GM21381 (cell line): ENCODE measurements at regions not wholly inside any gene's neighbourhood (a gene's known extent, or its start where the extent isn't known, plus 50 kb on each side); places are given as distances from the start of the nearest gene placed in this dataset.

Source experiments
- ATAC-seq: cut with Tn5 transposase; IDR thresholded peaks from one replicate; pipeline ENCODE4 v1.9.1; 2021; ENCODE audit warnings: mild to moderate bottlenecking, moderate library complexity; ENCODE audit not compliant: unreplicated experiment

DNA sequence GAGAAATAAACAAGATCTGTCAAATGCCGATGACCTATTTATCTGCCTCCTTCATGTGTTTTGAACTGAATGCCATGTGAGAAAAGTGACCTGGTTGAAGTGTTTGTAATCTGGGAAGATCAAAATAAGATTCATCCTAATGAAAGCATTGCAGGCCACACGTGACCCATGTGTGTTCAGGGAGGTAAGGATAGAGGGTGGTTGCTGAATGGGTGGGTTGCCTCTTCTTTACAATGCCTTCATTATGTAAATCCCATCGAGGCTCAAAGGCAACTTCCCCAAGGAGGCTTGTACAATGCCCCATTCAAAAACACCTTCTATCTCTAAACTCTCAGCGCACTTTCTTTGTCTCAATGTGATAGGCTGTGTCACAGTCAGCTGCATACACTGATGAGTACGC, 273.1 kb downstream of the LRATD1 start:
- no peak for ATAC-seq

DNA sequence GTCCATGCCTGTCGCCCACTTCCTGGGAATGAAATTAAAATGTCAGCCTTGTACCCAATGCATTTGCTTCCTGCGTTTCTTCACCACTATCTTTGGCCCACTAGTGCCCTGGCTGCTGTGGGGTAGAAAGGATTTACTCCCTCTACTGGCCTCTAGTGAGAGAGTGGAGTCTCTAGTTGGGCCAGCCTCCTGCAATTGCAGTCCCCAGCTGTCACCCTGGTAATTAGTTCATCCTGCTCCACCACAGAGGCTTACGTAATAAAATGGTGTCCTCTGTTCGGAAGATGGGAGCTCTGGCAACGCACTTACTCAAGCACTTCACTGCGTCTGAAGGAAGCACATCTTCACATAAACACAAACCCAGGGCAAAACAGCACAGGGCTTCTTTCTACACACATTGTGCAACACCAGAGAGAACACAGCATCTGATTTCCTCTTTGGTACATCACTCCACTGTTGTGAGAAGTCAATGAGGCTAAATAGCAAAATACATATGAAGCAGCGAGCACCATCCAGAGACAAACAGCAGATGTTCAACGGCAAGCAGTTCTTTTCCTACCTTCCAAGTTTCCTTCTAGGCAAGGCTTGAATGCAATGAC, 274.6 kb downstream of the LRATD1 start:
- no peak for ATAC-seq

DNA sequence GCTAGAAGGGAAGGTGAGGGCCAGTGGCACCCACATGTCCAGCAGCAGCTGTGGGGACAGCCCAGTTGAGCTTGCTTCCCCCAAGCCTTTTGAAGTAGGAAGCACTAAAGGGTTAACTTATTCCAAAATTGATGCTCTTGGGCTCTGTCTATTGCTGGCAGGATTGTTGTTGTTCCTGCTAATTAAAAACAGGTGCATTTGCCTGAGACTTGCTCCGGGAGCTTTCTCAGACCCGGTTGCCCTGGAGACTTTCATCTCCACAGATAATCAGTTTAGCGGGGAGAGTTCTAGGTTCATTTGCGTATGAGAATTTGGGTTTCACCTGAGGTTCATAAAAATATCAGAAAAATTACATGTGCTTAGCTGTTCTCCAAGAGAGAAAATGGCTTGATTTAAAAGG, 277.3 kb downstream of the LRATD1 start:
- ATAC-seq: no peak

DNA sequence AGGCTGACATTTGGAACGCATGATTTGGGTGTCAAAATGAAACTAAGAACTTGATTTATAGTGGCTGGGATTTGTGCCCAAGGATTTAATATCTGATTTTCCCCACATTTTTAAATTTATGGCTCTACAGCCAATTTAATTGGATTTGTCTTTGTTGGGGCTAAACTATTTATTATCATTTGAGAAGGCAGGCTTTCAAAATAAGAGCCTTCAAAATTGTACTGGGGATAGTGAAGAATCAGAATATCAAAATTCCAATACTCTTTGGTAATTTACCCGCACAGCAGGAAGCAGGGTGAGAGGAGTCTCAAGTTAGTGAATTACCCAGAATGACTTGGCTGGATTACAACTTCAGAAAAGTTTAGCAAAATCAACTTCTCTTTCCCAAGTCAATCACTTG, 278.1 kb downstream of the LRATD1 start:
- ATAC-seq: no peak

DNA sequence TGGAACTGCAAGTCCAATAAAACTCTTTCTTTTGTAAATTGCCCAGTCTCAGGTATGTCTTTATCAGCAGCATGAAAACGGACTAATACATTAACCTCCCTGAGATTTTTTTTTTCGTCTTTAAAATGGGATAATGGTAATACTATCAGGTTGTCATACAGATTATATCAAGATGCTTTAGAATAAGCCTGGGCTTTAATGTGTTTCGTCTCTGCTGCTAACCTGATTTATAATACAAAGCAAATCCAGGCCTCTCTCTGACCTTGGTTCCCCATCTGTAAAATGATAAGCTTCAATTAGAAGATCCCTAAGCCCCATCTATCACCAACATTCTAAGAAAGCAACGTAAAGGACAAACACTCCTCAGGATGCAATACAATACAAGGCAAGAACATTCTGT, 283.5 kb downstream of the LRATD1 start:
- ATAC-seq: no peak

DNA sequence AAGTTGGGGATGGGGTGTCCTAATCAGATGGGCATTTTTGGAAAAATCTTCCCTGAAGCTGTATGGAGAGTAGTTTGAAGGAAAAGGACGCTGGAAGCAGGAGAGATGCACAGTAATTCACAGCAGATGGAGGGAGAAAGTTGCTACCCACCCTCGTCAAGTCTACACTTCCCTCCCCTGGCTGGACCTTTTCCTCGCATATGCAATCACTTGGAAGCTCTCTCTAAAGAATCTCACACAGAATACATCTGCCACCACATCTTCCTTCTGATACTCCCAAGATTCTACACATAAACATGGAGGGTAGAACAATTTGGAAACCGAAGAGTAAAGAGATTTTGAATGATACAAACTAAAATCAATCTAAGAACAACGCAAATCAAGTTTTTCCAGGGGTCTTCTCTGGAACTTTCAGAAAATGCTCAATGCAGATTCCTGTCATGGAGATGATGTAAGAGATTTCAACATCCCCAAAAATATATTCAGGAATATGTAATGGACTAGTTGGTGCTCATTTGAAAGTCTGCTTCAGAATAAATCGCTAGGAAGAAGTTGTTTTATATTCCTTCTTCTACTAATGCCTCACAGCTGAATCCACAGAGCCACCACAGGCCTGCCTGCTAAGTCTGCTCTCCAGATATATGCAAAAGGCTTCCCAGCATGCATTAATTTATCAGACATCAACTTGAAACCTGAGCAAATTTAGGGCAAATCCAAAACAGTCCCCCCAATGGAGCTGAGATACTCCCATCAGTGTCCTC, 291.5 kb downstream of the LRATD1 start:
- ATAC-seq: no peak

DNA sequence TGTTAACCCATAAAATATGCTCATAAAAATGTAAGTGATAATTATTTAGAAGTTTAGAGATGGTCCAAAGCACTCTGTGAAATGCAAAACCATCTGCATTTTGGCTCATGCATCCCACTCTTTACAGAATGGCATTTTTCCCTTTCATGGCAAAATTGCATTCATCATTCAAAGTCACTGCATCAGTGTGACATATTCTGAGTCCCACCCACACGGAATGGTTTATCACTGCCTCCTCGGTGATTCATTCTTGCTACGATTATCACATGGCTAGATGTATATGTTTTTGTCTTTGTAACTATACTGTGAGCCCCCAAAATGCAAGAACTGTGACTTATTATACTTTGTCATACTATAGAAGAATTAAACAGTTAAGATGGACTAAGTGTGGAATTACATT, 293.0 kb downstream of the LRATD1 start:
- ATAC-seq: no peak

DNA sequence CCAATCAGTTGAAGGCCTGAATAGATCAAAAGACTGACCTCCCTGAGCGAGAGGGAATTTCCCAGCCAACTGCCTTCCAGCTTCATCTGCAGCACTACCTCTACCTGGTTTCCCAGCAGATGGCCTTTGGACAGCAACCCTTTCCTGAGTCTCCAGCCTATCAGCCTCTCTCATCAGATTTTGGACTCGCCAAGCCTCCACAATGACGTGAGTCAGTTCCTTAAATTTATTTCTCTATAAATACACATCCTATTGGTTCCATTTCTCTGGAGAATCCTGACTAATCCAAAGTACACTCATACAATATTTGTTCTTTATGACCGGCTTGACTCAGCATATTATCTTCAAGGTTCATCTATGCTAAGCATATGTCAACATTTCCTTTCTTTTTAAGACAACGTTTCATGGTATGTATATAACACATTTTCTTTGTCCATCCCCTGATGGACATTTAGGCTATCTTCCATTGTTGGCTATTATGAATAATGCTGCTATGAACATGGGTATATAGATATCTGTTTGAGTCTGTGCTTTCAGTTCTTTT, 294.6 kb downstream of the LRATD1 start:
- no peak for ATAC-seq

DNA sequence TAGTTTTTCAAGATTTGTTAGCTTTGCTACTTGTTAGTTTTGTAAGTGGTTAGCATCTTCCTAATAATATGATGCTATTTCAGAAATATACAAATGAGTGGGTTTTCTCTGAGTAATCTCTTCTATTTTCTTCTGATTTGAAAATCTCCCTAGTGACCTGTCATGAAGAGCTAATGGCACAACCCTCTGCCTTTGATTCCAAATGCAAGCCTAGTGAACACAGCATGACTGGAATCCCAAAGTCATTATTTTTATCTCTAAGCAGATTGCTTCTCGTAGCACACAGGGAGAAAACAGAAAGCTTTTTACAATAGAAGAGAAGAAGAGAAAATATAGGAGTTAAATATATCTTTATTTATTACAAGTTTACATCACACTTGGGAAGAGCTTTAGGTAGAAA, 295.5 kb downstream of the LRATD1 start:
- ATAC-seq: no peak

DNA sequence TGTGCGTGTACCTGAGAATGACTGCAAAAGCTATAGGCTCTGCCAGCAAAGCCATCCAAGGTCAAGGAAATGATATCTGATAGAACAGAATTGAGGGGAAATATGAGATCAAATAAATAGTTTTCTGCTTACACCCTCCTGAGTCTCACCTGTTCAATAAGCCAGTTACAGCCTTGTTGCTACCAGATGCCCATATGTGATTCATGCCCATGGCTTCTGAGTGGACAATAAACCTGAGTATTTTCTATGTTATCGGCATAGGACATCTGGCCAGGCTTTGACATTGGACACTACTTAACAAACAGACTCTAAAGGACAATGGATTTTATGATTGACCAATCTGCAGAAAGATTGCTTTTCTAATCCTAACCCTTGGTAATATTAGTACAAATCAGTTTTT, 297.9 kb downstream of the LRATD1 start:
- ATAC-seq: no peak

DNA sequence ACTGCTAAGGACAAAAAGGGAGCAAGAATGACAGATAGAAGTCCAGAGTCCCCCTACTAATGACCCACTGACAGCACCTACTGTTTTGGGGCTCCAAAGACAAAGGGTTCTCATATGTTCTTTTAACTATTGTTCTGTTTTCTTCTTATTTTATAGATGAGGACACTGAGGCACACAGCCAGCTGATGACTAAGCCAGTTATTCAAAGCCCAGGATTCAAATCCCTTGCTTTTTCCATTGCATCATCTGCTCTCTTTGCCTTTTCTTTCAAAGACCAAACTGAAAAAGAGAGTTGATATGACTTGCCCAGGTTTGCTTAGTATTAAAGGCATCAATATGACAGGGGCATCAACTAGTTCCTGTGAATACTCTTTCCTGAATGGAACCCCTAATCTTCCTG, 299.8 kb downstream of the LRATD1 start:
- no peak for ATAC-seq

DNA sequence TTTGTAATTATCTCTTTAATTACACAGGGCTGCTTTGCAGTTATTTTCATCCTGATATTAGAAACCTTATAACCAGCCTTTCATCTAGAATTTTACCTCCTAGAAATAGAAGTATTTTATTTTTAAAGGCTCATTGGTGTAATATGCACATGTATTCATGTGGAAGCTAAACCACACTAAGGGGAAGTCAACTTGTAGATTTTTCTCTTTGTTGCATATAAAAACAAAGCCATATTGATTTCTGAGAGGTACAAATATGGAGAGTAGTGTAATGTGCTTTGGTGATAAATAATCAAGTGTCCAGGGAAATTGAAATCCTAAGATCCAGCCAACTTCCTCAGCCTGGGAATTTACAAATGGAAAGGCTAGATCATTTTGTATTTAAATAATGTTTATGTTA, 301.2 kb downstream of the LRATD1 start:
- no peak for ATAC-seq

DNA sequence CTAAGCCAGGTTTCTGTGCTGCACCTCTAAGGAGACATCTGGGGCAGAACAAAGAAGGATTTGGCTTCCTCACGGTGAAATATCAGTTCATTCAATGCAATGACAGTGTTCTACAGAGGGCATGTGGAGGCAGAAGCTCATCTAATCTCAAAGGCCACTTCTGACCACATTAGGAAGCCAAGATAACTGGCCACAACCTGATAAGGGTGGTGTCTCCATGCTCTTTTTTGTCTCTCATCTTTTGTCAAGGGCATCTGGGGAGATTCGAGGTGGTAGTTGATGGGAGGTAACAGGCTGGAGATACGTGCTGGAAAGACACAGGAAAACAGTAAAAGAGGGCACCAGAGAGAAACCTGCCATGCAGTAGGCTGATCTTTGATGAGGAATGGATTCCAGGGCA, 303.9 kb downstream of the LRATD1 start:
- no peak for ATAC-seq

DNA sequence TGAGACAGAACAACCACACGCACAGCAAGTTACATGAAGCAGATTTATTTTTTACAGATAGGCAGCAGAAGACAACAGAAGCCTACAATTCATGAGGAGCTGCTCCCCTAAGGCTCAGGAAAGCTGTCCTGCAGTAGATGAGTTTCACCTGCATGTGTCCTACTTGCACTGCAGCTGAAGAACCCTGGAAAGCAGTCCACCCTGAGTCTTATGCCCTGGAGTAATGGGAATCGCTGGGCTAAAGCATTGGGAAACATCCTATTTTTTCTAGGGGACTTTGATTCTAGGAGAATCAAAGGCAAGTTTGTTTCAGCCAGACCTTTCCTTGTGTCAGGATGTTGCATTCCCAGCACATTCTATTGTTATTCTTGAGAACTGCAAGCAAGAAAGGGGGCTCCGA, 304.8 kb downstream of the LRATD1 start:
- ATAC-seq: no peak

DNA sequence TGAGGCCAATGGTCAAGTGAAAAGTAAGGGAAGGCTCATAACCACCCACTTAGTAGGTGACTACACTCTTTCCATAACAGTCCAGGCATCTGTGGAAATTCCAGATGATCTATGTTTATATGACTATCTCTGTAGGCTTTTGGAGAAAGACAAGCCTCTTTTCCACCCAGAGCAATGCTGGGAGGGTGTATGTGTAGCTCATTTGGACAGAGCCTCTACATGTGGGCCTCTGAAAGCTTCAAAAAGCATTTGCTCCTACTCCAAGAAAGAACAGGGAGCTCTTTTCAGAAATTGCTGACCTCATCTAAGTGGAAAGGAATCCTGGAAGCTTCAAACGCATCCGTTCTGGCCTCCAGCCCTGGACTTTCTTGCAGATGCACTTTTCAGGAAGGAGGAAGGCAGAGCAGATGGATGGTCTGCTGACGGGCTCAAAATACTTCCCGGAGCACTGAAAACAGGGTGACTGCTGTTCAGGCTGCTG, 308.7 kb downstream of the LRATD1 start:
- no peak for ATAC-seq

DNA sequence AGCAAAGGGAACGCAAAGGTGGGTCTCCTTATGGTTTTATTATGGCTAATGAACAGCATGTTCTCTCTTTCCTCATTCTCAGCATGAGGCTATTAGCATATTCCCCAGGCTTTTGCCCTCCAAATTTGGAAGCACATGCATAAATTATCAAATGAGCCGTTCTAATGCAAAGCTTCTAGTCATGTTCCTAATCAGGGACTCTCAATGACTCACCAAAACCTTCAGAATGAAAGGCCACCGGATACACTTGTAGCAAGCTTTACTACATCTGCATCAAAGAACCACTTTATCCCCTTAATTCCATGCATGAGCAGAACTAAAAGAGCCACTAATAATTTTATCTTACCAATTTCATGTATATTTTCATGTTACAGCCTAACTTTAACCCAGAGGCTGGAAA, 310.5 kb downstream of the LRATD1 start:
- ATAC-seq: no peak

DNA sequence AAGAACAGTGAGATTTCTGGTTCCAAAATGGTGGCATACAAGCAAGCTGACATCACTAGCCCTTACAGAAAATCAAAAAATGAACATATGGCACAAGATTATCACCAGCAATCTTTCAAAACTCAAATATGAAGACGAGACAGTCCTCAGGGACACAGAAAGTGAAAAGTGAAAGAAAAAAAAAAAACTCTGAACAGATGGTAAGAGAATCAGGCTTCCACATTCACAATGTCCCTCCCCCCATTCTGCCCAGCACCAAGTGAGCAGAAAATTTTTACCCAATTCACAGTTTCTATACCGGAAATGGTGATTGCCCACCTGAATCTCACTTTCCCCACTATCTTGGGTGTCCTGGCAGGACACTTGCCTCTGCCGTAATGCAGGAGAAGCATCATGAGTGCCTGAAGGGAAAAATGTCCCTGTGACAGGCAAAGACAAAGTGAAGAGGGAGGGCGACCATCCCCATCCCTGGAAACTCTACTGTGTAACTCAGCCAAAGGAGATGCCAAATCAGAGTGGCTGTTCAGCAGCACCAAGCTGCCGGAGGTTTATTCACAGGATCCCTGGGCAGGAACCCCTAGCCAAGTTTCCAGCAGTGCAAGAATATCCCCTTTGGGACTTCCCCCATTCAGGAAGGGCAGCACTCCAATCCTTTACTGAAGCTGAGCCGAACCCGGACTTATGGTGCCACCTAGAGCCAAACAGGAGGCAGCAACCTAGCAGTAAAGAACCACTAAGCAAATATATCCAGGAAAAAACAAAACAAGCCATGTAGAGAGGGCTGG, 312.2 kb downstream of the LRATD1 start:
- ATAC-seq: no peak

DNA sequence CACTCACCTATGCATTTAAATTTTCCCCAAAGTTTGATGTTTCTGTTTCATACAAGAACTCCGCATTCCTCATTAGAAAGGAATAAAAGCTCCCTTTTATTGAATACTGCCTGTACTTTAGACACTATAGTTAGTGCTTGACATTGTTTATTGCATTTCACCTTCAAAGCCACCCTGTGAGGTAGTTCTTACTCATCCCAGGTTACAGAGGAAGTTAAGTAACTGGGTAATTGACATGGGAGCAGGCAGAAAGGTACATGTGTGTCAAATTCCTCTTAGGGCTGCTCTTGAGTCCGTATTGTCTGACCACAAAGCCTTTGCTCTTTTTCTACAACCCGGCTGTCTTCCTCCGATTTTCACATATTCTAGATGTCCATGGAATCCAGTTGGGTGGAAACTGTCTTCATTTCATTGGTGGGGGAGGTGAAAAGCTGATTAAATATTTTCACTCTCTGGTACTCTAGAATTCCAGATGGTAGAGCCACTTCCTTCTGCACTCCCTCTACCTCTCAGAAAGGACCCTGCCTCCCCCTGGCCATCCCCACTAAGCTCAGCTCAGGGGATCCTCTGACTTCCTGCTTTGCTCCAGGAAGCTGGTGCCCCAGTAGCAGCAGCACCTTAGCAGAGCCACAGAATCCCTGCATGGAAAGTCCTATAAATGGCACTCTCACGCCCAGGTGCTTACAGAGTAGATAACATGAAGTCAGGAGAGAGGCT, 319.2 kb downstream of the LRATD1 start:
- ATAC-seq: no peak

DNA sequence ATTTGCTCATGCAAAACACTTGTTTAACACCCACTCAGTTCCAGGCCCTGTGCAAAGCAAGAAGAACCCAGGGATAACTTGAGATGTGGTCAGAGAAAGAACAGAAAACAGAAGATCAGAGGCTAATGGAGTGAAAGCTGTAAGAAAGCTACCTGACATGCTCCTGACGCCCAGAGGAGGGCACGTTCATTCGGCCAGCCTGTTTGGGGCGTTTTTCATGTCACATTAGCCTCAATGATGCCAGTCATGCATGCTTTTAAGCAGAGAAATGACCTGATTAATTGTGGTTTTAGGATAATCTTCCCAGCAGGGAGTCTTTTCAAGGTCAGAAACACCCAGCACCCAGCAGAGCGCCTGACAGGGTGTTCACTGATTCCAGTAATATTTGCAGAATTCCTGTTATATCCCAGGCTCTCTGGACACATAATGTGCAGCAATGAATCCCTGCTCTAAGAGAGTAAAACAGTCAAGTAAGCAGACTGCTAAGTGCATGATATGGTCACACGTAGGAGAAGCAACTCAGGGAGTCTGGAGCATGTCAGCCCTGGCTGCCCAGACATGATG, 320.0 kb downstream of the LRATD1 start:
- no peak for ATAC-seq

DNA sequence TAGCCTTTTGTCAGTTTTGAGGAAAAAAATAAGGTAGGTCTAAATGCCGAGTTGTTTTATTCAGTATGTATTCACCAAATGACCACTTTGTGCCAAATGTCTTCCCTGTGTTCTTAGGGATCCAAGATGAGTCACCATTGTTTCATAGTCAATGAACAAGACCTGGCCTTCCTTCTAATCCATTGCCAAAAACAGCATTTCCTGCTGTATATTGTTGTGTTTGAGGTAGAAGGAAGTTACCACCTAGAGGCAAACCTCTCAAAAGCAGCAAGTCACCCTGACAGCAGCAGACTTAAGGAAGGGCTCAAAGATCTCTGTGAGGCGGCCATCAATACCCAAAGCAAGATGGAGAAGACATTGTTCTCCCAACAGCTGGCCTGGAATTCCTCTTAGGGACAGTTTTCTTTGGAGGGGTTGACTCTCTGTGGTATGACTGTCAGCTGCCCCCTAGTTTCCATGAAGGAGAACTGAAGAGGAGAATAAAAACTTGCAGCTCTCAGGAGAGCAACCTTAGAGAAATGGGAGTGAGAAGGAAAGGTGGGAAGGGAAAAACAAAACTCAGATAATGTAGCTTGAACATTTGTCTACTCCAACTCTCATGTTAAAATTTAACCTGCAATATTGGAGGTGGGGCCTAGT, 328.3 kb downstream of the LRATD1 start:
- ATAC-seq: no peak
